B cell (primary cell): ENCODE measurements at regions not wholly inside any gene's neighbourhood (a gene's known extent, or its start where the extent isn't known, plus 50 kb on each side); places are given as distances from the start of the nearest gene placed in this dataset.

Source experiments
- ATAC-seq: fragments of 200-7000 bp; cut with Tn5 transposase; one replicate; pipeline ENCODE4 v1.10.0; 2021; ENCODE audit warnings: low read depth, mild to moderate bottlenecking, moderate number of reproducible peaks, moderate library complexity
- CTCF ChIA-PET: fragments of 350-600 bp; sonication (Branson Sonifier 250); formaldehyde crosslinking; loops from one replicate; lab custom pipeline; 2021; ENCODE audit warnings: antibody characterized with exemption, inconsistent platforms; lab: Charles Lee
- POLR2A ChIA-PET: fragments of 350-600 bp; sonication (Branson Sonifier 250); formaldehyde crosslinking; loops from one replicate; lab custom pipeline; 2021; ENCODE audit warnings: antibody characterized with exemption; lab: Charles Lee
- DNase-seq: peaks from one replicate; pipeline ENCODE4 v3.0.0; 2013
- H2AFZ ChIP-seq: 2 replicates; pipeline ENCODE4 v1.6.1; 2012; ENCODE audit warnings: mild to moderate bottlenecking, low read depth, low read length; ENCODE audit not compliant: insufficient read depth, poor library complexity, severe bottlenecking
- H3K27ac ChIP-seq, 2 donors: 1 replicate in 1 of 2; 2 replicates in 1 of 2; pipeline ENCODE4 v1.5.1; 2012 to 2013; ENCODE audit warnings: low read length in 2 of 2, mild to moderate bottlenecking in 2 of 2, moderate library complexity in 1 of 2
- H3K27me3 ChIP-seq, 4 experiments: fragments of 200-600 bp in 1 of 4; sonication (generic) in 1 of 4; replicated peaks in 1 of 4; 1 replicate in 2 of 4; 2 replicates in 2 of 4; pipeline versions ENCODE4 v1.6.1 to v1.7.0; 2013 to 2016; ENCODE audit warnings: low read length in 3 of 4, mild to moderate bottlenecking in 2 of 4, mixed read lengths in 1 of 4, moderate library complexity in 1 of 4; ENCODE audit not compliant: insufficient read depth in 4 of 4, control insufficient read depth in 3 of 4; ENCODE audit errors: control extremely low read depth in 1 of 4
- H3K36me3 ChIP-seq, 2 experiments: replicated peaks in 1 of 2; 1 replicate in 1 of 2; 2 replicates in 1 of 2; pipeline versions ENCODE4 v1.6.1 to v1.7.1; 2013; ENCODE audit warnings: low read length in 1 of 2; ENCODE audit not compliant: insufficient read depth in 2 of 2, control insufficient read depth in 1 of 2; ENCODE audit errors: control extremely low read depth in 1 of 2, extremely low read depth in 1 of 2
- H3K4me1 ChIP-seq, 2 donors: fragments of 200-600 bp in 1 of 2; sonication (generic) in 1 of 2; 1 replicate in 1 of 2; 2 replicates in 1 of 2; pipeline versions ENCODE4 v1.5.1 to v1.6.1; 2013 to 2017; ENCODE audit warnings: low read length in 2 of 2; ENCODE audit not compliant: control insufficient read depth in 2 of 2, insufficient read depth in 2 of 2
- H3K4me2 ChIP-seq: replicated peaks from 2 replicates; pipeline ENCODE3; 2012; ENCODE audit warnings: mild to moderate bottlenecking, low read depth, low read length; ENCODE audit not compliant: poor library complexity, severe bottlenecking
- H3K4me3 ChIP-seq, 5 experiments: fragments of 200-600 bp in 1 of 5; sonication (generic) in 1 of 5; 1 replicate in 3 of 5; 2 replicates in 2 of 5; pipeline versions ENCODE4 v1.5.1 to v1.7.0; 2011 to 2016; ENCODE audit warnings: low read length in 4 of 5, mild to moderate bottlenecking in 4 of 5, low read depth in 2 of 5, control low read depth in 1 of 5, moderate library complexity in 1 of 5; ENCODE audit not compliant: insufficient read depth in 1 of 5; ENCODE audit errors: control extremely low read depth in 1 of 5, extremely low read depth in 1 of 5
- H3K79me2 ChIP-seq: fragments of 200-600 bp; sonication (generic); one replicate; pipeline ENCODE4 v1.6.0; 2016; ENCODE audit warnings: low read length; ENCODE audit not compliant: control insufficient read depth, insufficient read depth
- H3K9ac ChIP-seq: fragments of 200-600 bp; sonication (generic); 2 replicates; pipeline ENCODE4 v1.6.1; 2017; ENCODE audit warnings: mild to moderate bottlenecking, low read length, moderate library complexity
- H3K9me3 ChIP-seq, 3 donors: one replicate each; pipeline versions ENCODE4 v1.6.1 to v1.7.1; 2013; ENCODE audit warnings: low read length in 2 of 3; ENCODE audit not compliant: control insufficient read depth in 2 of 3, insufficient read depth in 1 of 3; ENCODE audit errors: control extremely low read depth in 1 of 3
- H4K20me1 ChIP-seq: 2 replicates; pipeline ENCODE4 v1.6.0; 2012; ENCODE audit warnings: mild to moderate bottlenecking, low read length; ENCODE audit not compliant: insufficient read depth, control insufficient read depth, poor library complexity, severe bottlenecking
- H3K27ac Mint-ChIP-seq: one replicate; pipeline ENCODE4 v1.8.0; 2021; ENCODE audit warnings: mixed read lengths
- H3K27me3 Mint-ChIP-seq: one replicate; pipeline ENCODE4 v1.8.0; 2021; ENCODE audit warnings: mixed read lengths
- H3K4me1 Mint-ChIP-seq: one replicate; pipeline ENCODE4 v1.8.0; 2021; ENCODE audit warnings: mixed read lengths
- H3K4me3 Mint-ChIP-seq: one replicate; pipeline ENCODE4 v1.8.0; 2021; ENCODE audit warnings: mixed read lengths
- H3K9me3 Mint-ChIP-seq: one replicate; pipeline ENCODE4 v1.8.0; 2022; ENCODE audit warnings: mixed read lengths; ENCODE audit not compliant: insufficient read depth
- CTCF ChIP-seq: fragments of 200-600 bp; IDR thresholded peaks from one replicate; pipeline ENCODE4 v1.8.0; 2022; ENCODE audit warnings: antibody characterized with exemption, mild to moderate bottlenecking
- EZH2 ChIP-seq: IDR thresholded peaks from 2 replicates; pipeline ENCODE4 v1.6.1; 2012; ENCODE audit warnings: borderline replicate concordance, low read depth, mild to moderate bottlenecking, moderate library complexity, low read length; ENCODE audit not compliant: insufficient read depth, poor library complexity, severe bottlenecking
- WGBS: methylation state at CpG from one replicate; pipeline ENCODE4 v1.1.5; 2013; ENCODE audit warnings: missing lambda C conversion rate; ENCODE audit not compliant: insufficient coverage; 5-methylcytosine and 5-hydroxymethylcytosine counted together
- intact Hi-C: fragments of 100-400 bp; cut with micrococcal nuclease; formaldehyde crosslinking; loops from one replicate; pipeline ENCODE4 v1.10.0; 2022

DNA sequence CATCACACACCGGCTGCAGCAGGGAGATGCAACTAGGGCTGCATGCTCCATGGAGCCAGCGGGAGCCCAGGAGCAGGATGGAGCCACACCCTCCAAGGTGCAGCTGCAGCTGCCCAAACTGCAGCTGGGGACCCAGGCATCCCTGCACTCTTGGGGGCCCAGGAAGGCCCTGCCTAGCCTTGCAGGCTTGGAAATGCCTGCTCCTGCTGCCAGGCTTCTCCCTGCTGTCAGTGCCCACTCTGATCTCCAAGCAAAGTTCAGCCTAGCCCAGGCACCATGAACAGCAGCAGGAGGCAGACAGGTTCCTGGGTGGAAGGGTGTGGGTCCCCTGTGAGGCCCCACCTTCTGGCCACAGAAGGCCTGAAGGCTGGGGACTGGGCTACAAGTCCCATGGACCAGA, 1057.1 kb downstream of the CDH8 start:
- H3K4me1 Mint-ChIP-seq: no peaks in the 10 kb centered on the region
- WGBS: 95% methylated on average over 2 of the region's 2 CpGs
- no peak for ATAC-seq
- H3K27ac ChIP-seq: no peak overlapping the region
- H3K4me3 Mint-ChIP-seq: no peak overlapping the region
- no peak for DNase-seq
- H3K79me2 ChIP-seq: no peaks in the 10 kb centered on the region
- H3K27me3 ChIP-seq: no peaks in the 10 kb centered on the region
- H3K4me3 ChIP-seq: no peak overlapping the region
- H3K27me3 Mint-ChIP-seq: no peaks in the 10 kb centered on the region
- intact Hi-C loops: no loop called here
- peaks cover 4% of the 10 kb centered on the region for H3K9me3 Mint-ChIP-seq
- no peak overlapping the region for H2AFZ ChIP-seq
- H3K4me2 ChIP-seq: no peak overlapping the region
- H3K27ac Mint-ChIP-seq: no peak overlapping the region
- no peaks in the 10 kb centered on the region for H3K4me1 ChIP-seq
- ChIA-PET CTCF (no interaction called here), POLR2A (no interaction called here)
- H3K36me3 ChIP-seq: no peaks in the 10 kb centered on the region
- TF ChIP-seq CTCF (no peak), EZH2 (no peak)
- no peak overlapping the region for H3K9ac ChIP-seq
- H3K9me3 ChIP-seq: peaks cover 0 to 13% (median 0%) of the 10 kb centered on the region in 3 donors
- no peaks in the 10 kb centered on the region for H4K20me1 ChIP-seq

DNA sequence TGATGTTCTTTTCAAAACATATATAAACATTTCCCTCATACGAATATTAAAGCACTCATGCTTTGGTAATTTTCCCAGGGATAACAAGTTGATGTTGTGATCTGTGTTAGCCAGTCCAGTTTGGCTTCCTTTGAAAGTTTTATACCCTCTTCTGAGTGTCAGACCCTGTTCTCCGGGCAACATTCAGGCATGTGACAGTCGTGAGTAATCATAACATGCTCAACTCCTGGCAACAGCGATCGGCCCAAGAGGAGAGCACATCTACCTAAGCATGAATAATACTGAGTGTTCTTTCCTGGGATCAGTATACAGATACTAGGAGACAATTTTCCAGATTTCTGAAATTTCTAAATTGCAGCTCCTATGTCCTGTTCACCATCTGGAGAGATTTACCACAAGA, 1086.4 kb downstream of the CDH8 start:
- H3K9me3 Mint-ChIP-seq: peaks cover 6% of the 10 kb centered on the region
- CTCF ChIA-PET: no interaction called here

More for the DNA sequence above, 1086.4 kb downstream of the CDH8 start:
- Mint-ChIP-seq H3K4me3 (no peak overlapping the region), H3K4me1 (no peaks in the 10 kb centered on the region), H3K27ac (no peak overlapping the region), H3K27me3 (no peaks in the 10 kb centered on the region)
- Histone ChIP-seq H4K20me1 (no peaks in the 10 kb centered on the region), H3K36me3 (no peaks in the 10 kb centered on the region), H3K9ac (no peak overlapping the region), H2AFZ (no peak overlapping the region), H3K4me3 (no peak overlapping the region), H3K4me2 (no peak overlapping the region), H3K9me3 (no peaks in the 10 kb centered on the region), H3K4me1 (no peaks in the 10 kb centered on the region), H3K27ac (no peak overlapping the region), H3K79me2 (no peaks in the 10 kb centered on the region), H3K27me3 (no peaks in the 10 kb centered on the region)
- TF ChIP-seq EZH2 (no peak), CTCF (no peak)
- no peak for DNase-seq
- intact Hi-C loops: no loop called here
- ATAC-seq: no peak
- POLR2A ChIA-PET: no interaction called here
- no CpG with 5 or more reads among the region's 5 CpGs for WGBS
